ENCODE measurements at regions not wholly inside any gene's neighbourhood (a gene's known extent, or its start where the extent isn't known, plus 50 kb on each side); places are given as distances from the start of the nearest gene placed in this dataset.

- no peak for TF ChIP-seq HES4 (CRISPR knock-in tag; IDR thresholded peaks at IDR 0.05; ENCODE audit: borderline replicate concordance)
- TF ChIP-seq EP300 (IDR thresholded peaks at IDR 0.05; ENCODE audit: low read depth in 2 of 2, low read length in 2 of 2): no peak
- no peak for TF ChIP-seq EP300 (CRISPR knock-in tag; IDR thresholded peaks at IDR 0.05; ENCODE audit: borderline replicate concordance)
- no peak for TF ChIP-seq CTCF (CRISPR knock-in tag; IDR thresholded peaks at IDR 0.05)
- TF ChIP-seq ZNF530 (CRISPR knock-in tag; IDR thresholded peaks at IDR 0.05; ENCODE audit: low read depth): no peak
- no peak for TF ChIP-seq ZSCAN30 (CRISPR knock-in tag; IDR thresholded peaks at IDR 0.05)
- no peak for TF ChIP-seq ZMYM3 (CRISPR knock-in tag; IDR thresholded peaks at IDR 0.05)
- no peak for TF ChIP-seq USF2 (IDR thresholded peaks at IDR 0.05; ENCODE audit: low read depth, low read length)
- TF ChIP-seq USF2 (CRISPR knock-in tag; IDR thresholded peaks at IDR 0.05; ENCODE audit: borderline replicate concordance): no peak
- TF ChIP-seq PREB (CRISPR knock-in tag; IDR thresholded peaks at IDR 0.05): no peak
- TF ChIP-seq CREM (IDR thresholded peaks at IDR 0.05): no peak
- TF ChIP-seq CREM (CRISPR knock-in tag; IDR thresholded peaks at IDR 0.05): no peak
- no peak for TF ChIP-seq ZHX1 (CRISPR knock-in tag; IDR thresholded peaks at IDR 0.05; ENCODE audit: low read depth)
- TF ChIP-seq MYC (CRISPR knock-in tag; IDR thresholded peaks at IDR 0.05; ENCODE audit: borderline replicate concordance): no peak
- TF ChIP-seq PHF20 (CRISPR knock-in tag; IDR thresholded peaks at IDR 0.05): no peak
- TF ChIP-seq SOX13 (IDR thresholded peaks at IDR 0.05): no peak
- no peak for TF ChIP-seq SOX13 (CRISPR knock-in tag; conservative IDR thresholded peaks at IDR 0.05 in 1 of 2, IDR thresholded peaks at IDR 0.05 in 1 of 2)
Measured at GRCh38 chr6:167748046-167748445, 78.7 kb upstream of the AFDN start.
